H1 (cell line): ENCODE measurements at regions not wholly inside any gene's neighbourhood (a gene's known extent, or its start where the extent isn't known, plus 50 kb on each side); places are given as distances from the start of the nearest gene placed in this dataset.

Experiments
- CTCF ChIA-PET: fragments of 300-600 bp; sonication (Branson Sonifier 250); formaldehyde crosslinking; loops from one replicate; lab custom pipeline; 2021; ENCODE audit not compliant: partially characterized antibody; lab: Charles Lee
- POLR2A ChIA-PET: fragments of 300-600 bp; sonication (Branson Sonifier 250); formaldehyde crosslinking; loops from one replicate; lab custom pipeline; 2021; ENCODE audit warnings: inconsistent platforms; ENCODE audit not compliant: partially characterized antibody; lab: Charles Lee
- DNase-seq, 2 experiments: peaks; one replicate each; pipeline versions ENCODE4 v3.0.0 to v3.0.0-alpha.2; 2010 to 2022; ENCODE audit warnings: low spot score in 2 of 2, low read depth in 1 of 2, mixed read lengths in 1 of 2
- FAIRE-seq: peaks from 2 replicates; lab custom pipeline; 2011; peaks lifted over from hg19 to GRCh38; lab: Jason Lieb, UNC
- H2AFZ ChIP-seq: 2 replicates; pipeline ENCODE4 v1.8.1; 2012; ENCODE audit warnings: low read length, inconsistent platforms
- H2AK5ac ChIP-seq: 2 replicates; pipeline ENCODE4 v1.6.1; 2013; ENCODE audit warnings: low read depth, low read length
- H2BK120ac ChIP-seq: replicated peaks from 2 replicates; pipeline ENCODE3; 2013; ENCODE audit warnings: low read depth, low read length, inconsistent platforms
- H2BK12ac ChIP-seq: 2 replicates; pipeline ENCODE4 v1.6.1; 2013; ENCODE audit warnings: low read depth, low read length
- H2BK15ac ChIP-seq: 2 replicates; pipeline ENCODE4 v1.6.1; 2013; ENCODE audit warnings: low read length
- H2BK20ac ChIP-seq: 2 replicates; pipeline ENCODE4 v1.6.1; 2013; ENCODE audit warnings: low read length
- H2BK5ac ChIP-seq: 2 replicates; pipeline ENCODE4 v1.6.1; 2013; ENCODE audit warnings: low read depth, low read length
- H3K14ac ChIP-seq: 2 replicates; pipeline ENCODE4 v1.6.1; 2013; ENCODE audit warnings: inconsistent platforms; ENCODE audit not compliant: insufficient read length
- H3K18ac ChIP-seq: 2 replicates; pipeline ENCODE4 v1.6.1; 2013; ENCODE audit warnings: low read length; ENCODE audit errors: extremely low read depth
- H3K23ac ChIP-seq: 2 replicates; pipeline ENCODE4 v1.6.1; 2013; ENCODE audit warnings: inconsistent platforms; ENCODE audit not compliant: insufficient read length
- H3K23me2 ChIP-seq: 2 replicates; pipeline ENCODE4 v1.6.1; 2013; ENCODE audit warnings: low read depth, low read length
- H3K27ac ChIP-seq: 2 replicates; pipeline ENCODE4 v1.6.1; 2011; ENCODE audit warnings: low read depth, low read length, inconsistent platforms
- H3K27me3 ChIP-seq, 4 experiments: replicated peaks in 1 of 4; 1 replicate in 1 of 4; 2 replicates in 3 of 4; pipeline versions ENCODE4 v1.6.1 to v1.8.1; 2011 to 2013; ENCODE audit warnings: low read length in 3 of 4, mild to moderate bottlenecking in 3 of 4, inconsistent platforms in 2 of 4, mixed read lengths in 2 of 4, moderate library complexity in 1 of 4; ENCODE audit not compliant: control insufficient read depth in 3 of 4, insufficient read depth in 3 of 4; ENCODE audit errors: extremely low read depth in 1 of 4
- H3K36me3 ChIP-seq, 4 experiments: 2 replicates each; pipeline versions ENCODE4 v1.6.1 to v1.8.1; 2011 to 2013; ENCODE audit warnings: mild to moderate bottlenecking in 4 of 4, low read length in 3 of 4, moderate library complexity in 2 of 4, control low read depth in 1 of 4, inconsistent platforms in 1 of 4; ENCODE audit not compliant: insufficient read depth in 4 of 4, control insufficient read depth in 2 of 4
- H3K4ac ChIP-seq: replicated peaks from 2 replicates; pipeline ENCODE3; 2013; ENCODE audit warnings: low read length, low read depth, mixed read lengths, inconsistent platforms; ENCODE audit not compliant: insufficient read length
- H3K4me1 ChIP-seq, 4 experiments: replicated peaks in 1 of 4; 1 replicate in 1 of 4; 2 replicates in 3 of 4; pipeline versions ENCODE4 v1.6.1 to v1.8.1; 2011 to 2013; ENCODE audit warnings: low read length in 3 of 4, inconsistent platforms in 2 of 4, mixed read lengths in 1 of 4; ENCODE audit not compliant: insufficient read depth in 4 of 4, control insufficient read depth in 3 of 4
- H3K4me2 ChIP-seq, 2 experiments: 2 replicates each; pipeline versions ENCODE4 v1.6.1 to v1.8.1; 2011 to 2013; ENCODE audit warnings: low read depth in 2 of 2, low read length in 2 of 2, control low read depth in 1 of 2, inconsistent platforms in 1 of 2, mild to moderate bottlenecking in 1 of 2; ENCODE audit not compliant: insufficient read depth in 1 of 2
- H3K4me3 ChIP-seq, 4 experiments: fragments of 200-600, 300-600 bp in 1 of 4; sonication (generic), shearing (Covaris generic), sonication (Bioruptor Twin) in 1 of 4; 2 replicates each; pipeline versions ENCODE4 v1.5.1 to v1.8.1; 2011 to 2016; ENCODE audit warnings: low read length in 4 of 4, low read depth in 3 of 4, control low read depth in 2 of 4, inconsistent platforms in 2 of 4, mild to moderate bottlenecking in 2 of 4, mixed read lengths in 1 of 4, moderate library complexity in 1 of 4; ENCODE audit not compliant: insufficient read depth in 2 of 4; ENCODE audit errors: extremely low read depth in 1 of 4
- H3K56ac ChIP-seq: replicated peaks from 2 replicates; pipeline ENCODE3; 2013; ENCODE audit warnings: low read depth, mild to moderate bottlenecking, mixed read lengths, low read length, inconsistent platforms; ENCODE audit not compliant: insufficient read length
- H3K79me1 ChIP-seq: 2 replicates; pipeline ENCODE4 v1.6.1; 2013; ENCODE audit warnings: low read depth, low read length, control low read depth
- H3K79me2 ChIP-seq, 2 experiments: 2 replicates each; pipeline versions ENCODE4 v1.6.1 to v1.8.1; 2012 to 2013; ENCODE audit warnings: low read length in 2 of 2, mild to moderate bottlenecking in 2 of 2, inconsistent platforms in 1 of 2; ENCODE audit not compliant: insufficient read depth in 2 of 2, control insufficient read depth in 1 of 2
- H3K9ac ChIP-seq, 4 experiments: replicated peaks in 1 of 4; 1 replicate in 1 of 4; 2 replicates in 3 of 4; pipeline versions ENCODE4 v1.6.1 to v1.8.1; 2011 to 2013; ENCODE audit warnings: low read depth in 3 of 4, low read length in 3 of 4, control low read depth in 2 of 4, mild to moderate bottlenecking in 2 of 4, moderate library complexity in 2 of 4, inconsistent platforms in 1 of 4; ENCODE audit errors: extremely low read depth in 1 of 4
- H3K9me3 ChIP-seq, 2 experiments: 2 replicates each; pipeline versions ENCODE4 v1.6.1 to v1.8.1; 2012 to 2013; ENCODE audit warnings: mild to moderate bottlenecking in 2 of 2, moderate library complexity in 2 of 2, control low read depth in 1 of 2, inconsistent platforms in 1 of 2, low read depth in 1 of 2, low read length in 1 of 2, mixed read lengths in 1 of 2; ENCODE audit not compliant: insufficient read depth in 2 of 2
- H4K20me1 ChIP-seq, 2 experiments: replicated peaks in 1 of 2; 2 replicates each; pipeline versions ENCODE3 to v1.8.1; 2011 to 2013; ENCODE audit warnings: inconsistent platforms in 2 of 2, low read length in 2 of 2, mild to moderate bottlenecking in 1 of 2; ENCODE audit not compliant: insufficient read depth in 2 of 2, control insufficient read depth in 1 of 2
- H4K5ac ChIP-seq: 2 replicates; pipeline ENCODE4 v1.6.1; 2013; ENCODE audit warnings: low read length, low read depth, mixed read lengths, inconsistent platforms; ENCODE audit not compliant: insufficient read length
- H4K8ac ChIP-seq: 2 replicates; pipeline ENCODE4 v1.8.0; 2013; ENCODE audit warnings: mild to moderate bottlenecking, moderate library complexity, low read length, inconsistent platforms; ENCODE audit not compliant: insufficient read depth; ENCODE audit errors: extremely low read depth
- H4K91ac ChIP-seq: replicated peaks from 2 replicates; pipeline ENCODE3; 2013; ENCODE audit warnings: low read length, mixed read lengths, inconsistent platforms; ENCODE audit not compliant: insufficient read length
- CBX8 ChIP-seq: fragments of 300-800, 300-1000 bp; sonication (generic); IDR thresholded peaks from 2 replicates; pipeline ENCODE4 v1.7.1; 2016; ENCODE audit warnings: low read depth, low read length, borderline replicate concordance
- TEAD4 ChIP-seq: IDR thresholded peaks from 2 replicates; pipeline ENCODE4 v1.6.1; 2012; ENCODE audit warnings: low read depth, low read length, inconsistent platforms, mixed read lengths
- WGBS, 2 experiments: shearing (Covaris generic) in 1 of 2; methylation state at CpG; one replicate each; pipeline versions ENCODE4 v1.1.6 to v1.1.7; 2013 to 2015; ENCODE audit warnings: low lambda C conversion rate in 2 of 2, mixed read lengths in 2 of 2, inconsistent platforms in 1 of 2, low coverage in 1 of 2, missing lambda C conversion rate in 1 of 2; ENCODE audit not compliant: insufficient replicate concordance in 2 of 2, insufficient coverage in 1 of 2, insufficient read length in 1 of 2; ENCODE audit errors: extremely low coverage in 1 of 2, missing lambda C conversion rate in 1 of 2; 5-methylcytosine and 5-hydroxymethylcytosine counted together

- Histone ChIP-seq H2AK5ac (no peak overlapping the region), H3K9ac (no peak overlapping the region)
- no peak for DNase-seq
Measured at GRCh38 chr7:9148687-9149086, 715.3 kb downstream of the NXPH1 start.

More at GRCh38 chr7:9148687-9149086, 715.3 kb downstream of the NXPH1 start:
- Histone ChIP-seq H3K79me1 (no peaks in the 10 kb centered on the region), H4K5ac (no peak overlapping the region), H3K27ac (no peak overlapping the region), H3K18ac (no peak overlapping the region), H2BK15ac (no peak overlapping the region), H3K23ac (no peak overlapping the region), H3K56ac (no peak overlapping the region), H3K4me2 (no peak overlapping the region), H3K36me3 (no peaks in the 10 kb centered on the region), H3K23me2 (no peaks in the 10 kb centered on the region), H2BK20ac (no peak overlapping the region), H3K4me3 (no peak overlapping the region), H3K79me2 (no peaks in the 10 kb centered on the region), H3K27me3 (no peaks in the 10 kb centered on the region), H4K8ac (no peak overlapping the region), H3K14ac (no peak overlapping the region), H2BK12ac (no peak overlapping the region), H4K91ac (no peak overlapping the region), H2BK120ac (no peak overlapping the region), H4K20me1 (no peaks in the 10 kb centered on the region), H2AFZ (no peak overlapping the region), H2BK5ac (no peak overlapping the region), H3K4me1 (peaks cover 0 to 12% (median 2%) of the 10 kb centered on the region in 4 experiments; a peak in 3 of 7 replicates), H3K9me3 (no peaks in the 10 kb centered on the region), H3K4ac (no peak overlapping the region)
- CTCF ChIA-PET = no interaction called here
- no peak for FAIRE-seq
- POLR2A ChIA-PET = no interaction called here
- TF ChIP-seq CBX8 = no peak
- peak; percentile 75 for TF ChIP-seq TEAD4
- WGBS, 2 experiments = 70% methylated on average over 1 of the region's 1 CpG; no CpG with 5 or more reads in 1 of the 2 experiments
